ENCODE measurements at regions not wholly inside any gene's neighbourhood (a gene's known extent, or its start where the extent isn't known, plus 50 kb on each side); places are given as distances from the start of the nearest gene placed in this dataset.

DNA sequence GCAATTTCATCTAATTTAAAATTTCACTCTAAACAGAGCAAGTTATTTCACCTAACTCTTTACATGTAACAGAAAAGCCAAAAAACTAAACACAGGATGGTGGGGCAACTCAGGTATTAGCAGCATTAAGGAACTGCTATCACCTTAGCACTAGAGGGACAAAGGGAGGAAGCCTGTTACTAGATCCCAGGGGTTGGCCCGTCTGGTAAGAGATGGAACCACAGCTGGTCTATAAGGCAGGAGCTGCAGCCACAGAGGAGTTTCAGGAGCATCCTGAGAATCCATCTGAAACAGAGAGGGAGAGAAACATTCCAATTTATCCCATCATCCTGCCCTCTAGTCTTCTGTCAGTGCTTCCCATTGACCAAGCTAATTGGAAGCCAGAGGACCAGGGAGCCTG, 300.3 kb downstream of the MRPS30 start:
- TF ChIP-seq, protein P1, sequence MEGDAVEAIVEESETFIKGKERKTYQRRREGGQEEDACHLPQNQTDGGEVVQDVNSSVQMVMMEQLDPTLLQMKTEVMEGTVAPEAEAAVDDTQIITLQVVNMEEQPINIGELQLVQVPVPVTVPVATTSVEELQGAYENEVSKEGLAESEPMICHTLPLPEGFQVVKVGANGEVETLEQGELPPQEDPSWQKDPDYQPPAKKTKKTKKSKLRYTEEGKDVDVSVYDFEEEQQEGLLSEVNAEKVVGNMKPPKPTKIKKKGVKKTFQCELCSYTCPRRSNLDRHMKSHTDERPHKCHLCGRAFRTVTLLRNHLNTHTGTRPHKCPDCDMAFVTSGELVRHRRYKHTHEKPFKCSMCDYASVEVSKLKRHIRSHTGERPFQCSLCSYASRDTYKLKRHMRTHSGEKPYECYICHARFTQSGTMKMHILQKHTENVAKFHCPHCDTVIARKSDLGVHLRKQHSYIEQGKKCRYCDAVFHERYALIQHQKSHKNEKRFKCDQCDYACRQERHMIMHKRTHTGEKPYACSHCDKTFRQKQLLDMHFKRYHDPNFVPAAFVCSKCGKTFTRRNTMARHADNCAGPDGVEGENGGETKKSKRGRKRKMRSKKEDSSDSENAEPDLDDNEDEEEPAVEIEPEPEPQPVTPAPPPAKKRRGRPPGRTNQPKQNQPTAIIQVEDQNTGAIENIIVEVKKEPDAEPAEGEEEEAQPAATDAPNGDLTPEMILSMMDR (IDR thresholded peaks at IDR 0.05) = no peak
- peaks cover 8 to 16% of the 10 kb centered on the region in 2 donors for H3K9me3 ChIP-seq (replicated peaks in 1 of 2; ENCODE audit: control insufficient read depth in 1 of 2, insufficient read depth in 1 of 2, low read length in 2 of 2)
- no peaks in the 10 kb centered on the region for H3K36me3 Mint-ChIP-seq
- H3K4me3 Mint-ChIP-seq = no peak overlapping the region
- H3K9ac ChIP-seq (ENCODE audit: insufficient read depth, low read length, poor library complexity, severe bottlenecking) = no peak overlapping the region
- no peak overlapping the region for H2AFZ ChIP-seq (ENCODE audit: insufficient read depth, low read depth, low read length, poor library complexity, severe bottlenecking)
- H3K27ac ChIP-seq (ENCODE audit: low read depth in 1 of 2, low read length in 2 of 2) = no peak overlapping the region
- H4K20me1 ChIP-seq (ENCODE audit: insufficient read depth, low read length) = no peaks in the 10 kb centered on the region
- peaks cover 0 to 20% (median 9%) of the 10 kb centered on the region in 7 donors for H3K9me3 Mint-ChIP-seq
- no peak overlapping the region for H3K4me2 ChIP-seq (replicated peaks; ENCODE audit: extremely low read depth, low read length, poor library complexity, severe bottlenecking)
- intact Hi-C loops (cut with micrococcal nuclease) = no loop called here
- H3K27me3 Mint-ChIP-seq (ENCODE audit: low read depth in 3 of 3) = peaks cover 0 to 1% (median 0%) of the 10 kb centered on the region in 3 donors
- no peaks in the 10 kb centered on the region for H3K27me3 ChIP-seq (ENCODE audit: control insufficient read depth in 2 of 2, insufficient read depth in 2 of 2, low read length in 2 of 2)
- no peaks in the 10 kb centered on the region for H3K4me1 Mint-ChIP-seq
- no peaks in the 10 kb centered on the region for H3K4me1 ChIP-seq (ENCODE audit: control insufficient read depth in 1 of 2, insufficient read depth in 2 of 2, low read length in 2 of 2)
- DNase-seq = no peak
- WGBS (ENCODE audit: insufficient coverage) = 80% methylated on average over 1 of the region's 1 CpG
- no peaks in the 10 kb centered on the region for H3K36me3 ChIP-seq (replicated peaks in 1 of 2; ENCODE audit: control insufficient read depth in 1 of 2, insufficient read depth in 2 of 2, low read length in 2 of 2)
- H3K79me2 ChIP-seq (ENCODE audit: insufficient read depth, low read length) = no peaks in the 10 kb centered on the region
- no peak overlapping the region for H3K4me3 ChIP-seq (replicated peaks in 1 of 3; ENCODE audit: low read depth in 2 of 3, low read length in 3 of 3)
- H3K27ac Mint-ChIP-seq = no peak overlapping the region

DNA sequence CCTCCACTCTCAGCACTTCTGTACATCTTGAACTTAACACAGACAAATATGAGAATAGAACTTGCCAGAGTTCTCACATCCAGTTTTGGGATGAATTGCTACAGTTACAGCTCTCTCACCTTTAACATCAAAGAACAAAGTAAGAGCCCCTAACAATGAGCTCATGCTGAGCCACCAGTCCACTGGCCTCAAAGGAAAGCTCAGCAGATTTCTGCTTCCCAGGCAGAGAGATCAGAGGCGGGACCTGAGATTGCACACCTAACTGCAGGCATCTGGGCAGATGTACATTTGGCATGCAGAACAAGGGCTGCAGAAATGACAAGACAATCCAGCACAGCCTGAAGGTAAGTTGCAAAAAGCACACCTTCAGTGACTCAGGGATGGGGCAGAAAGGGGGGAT, 300.9 kb downstream of the MRPS30 start:
- Mint-ChIP-seq H3K36me3 (no peaks in the 10 kb centered on the region), H3K9me3 (peaks cover 0 to 19% (median 6%) of the 10 kb centered on the region in 7 donors), H3K4me3 (no peak overlapping the region), H3K27ac (no peak overlapping the region), H3K4me1 (no peaks in the 10 kb centered on the region), H3K27me3 (ENCODE audit: low read depth in 3 of 3) (peaks cover 0 to 1% (median 0%) of the 10 kb centered on the region in 3 donors)
- no peaks in the 10 kb centered on the region for H3K4me1 ChIP-seq (ENCODE audit: control insufficient read depth in 1 of 2, insufficient read depth in 2 of 2, low read length in 2 of 2)
- TF ChIP-seq, protein P1 (IDR thresholded peaks at IDR 0.05) = no peak
- no peaks in the 10 kb centered on the region for H3K79me2 ChIP-seq (ENCODE audit: insufficient read depth, low read length)
- no peak overlapping the region for H3K4me2 ChIP-seq (replicated peaks; ENCODE audit: extremely low read depth, low read length, poor library complexity, severe bottlenecking)
- H3K4me3 ChIP-seq (replicated peaks in 1 of 3; ENCODE audit: low read depth in 2 of 3, low read length in 3 of 3) = no peak overlapping the region
- intact Hi-C loops (cut with micrococcal nuclease) = no loop called here
- H3K27ac ChIP-seq (ENCODE audit: low read depth in 1 of 2, low read length in 2 of 2) = no peak overlapping the region
- H3K9me3 ChIP-seq (replicated peaks in 1 of 2; ENCODE audit: control insufficient read depth in 1 of 2, insufficient read depth in 1 of 2, low read length in 2 of 2) = peaks cover 7 to 10% of the 10 kb centered on the region in 2 donors
- WGBS (ENCODE audit: insufficient coverage) = 78% methylated on average over 1 of the region's 1 CpG
- no peak overlapping the region for H3K9ac ChIP-seq (ENCODE audit: insufficient read depth, low read length, poor library complexity, severe bottlenecking)
- H2AFZ ChIP-seq (ENCODE audit: insufficient read depth, low read depth, low read length, poor library complexity, severe bottlenecking) = no peak overlapping the region
- no peaks in the 10 kb centered on the region for H4K20me1 ChIP-seq (ENCODE audit: insufficient read depth, low read length)
- no peaks in the 10 kb centered on the region for H3K27me3 ChIP-seq (ENCODE audit: control insufficient read depth in 2 of 2, insufficient read depth in 2 of 2, low read length in 2 of 2)
- no peaks in the 10 kb centered on the region for H3K36me3 ChIP-seq (replicated peaks in 1 of 2; ENCODE audit: control insufficient read depth in 1 of 2, insufficient read depth in 2 of 2, low read length in 2 of 2)
- no peak for DNase-seq
